Right renal cortex interstitium (tissue), 3 donors: ENCODE measurements at regions not wholly inside any gene's neighbourhood (a gene's known extent, or its start where the extent isn't known, plus 50 kb on each side); places are given as distances from the start of the nearest gene placed in this dataset.
A peak's percentile ranks its signal among the peaks of the same experiment; 100 is the strongest.
"Not testable (repeated sequence)": the region's sequence is repeated elsewhere in the genome, so short reads cannot be mapped to it uniquely, and the experiment has no call there.

Experiments used
- DNase-seq, 3 donors: peaks; one replicate each; pipeline ENCODE4 v3.0.0-alpha.2; 2013; ENCODE audit warnings: low read depth in 3 of 3, low spot score in 2 of 3

DNA sequence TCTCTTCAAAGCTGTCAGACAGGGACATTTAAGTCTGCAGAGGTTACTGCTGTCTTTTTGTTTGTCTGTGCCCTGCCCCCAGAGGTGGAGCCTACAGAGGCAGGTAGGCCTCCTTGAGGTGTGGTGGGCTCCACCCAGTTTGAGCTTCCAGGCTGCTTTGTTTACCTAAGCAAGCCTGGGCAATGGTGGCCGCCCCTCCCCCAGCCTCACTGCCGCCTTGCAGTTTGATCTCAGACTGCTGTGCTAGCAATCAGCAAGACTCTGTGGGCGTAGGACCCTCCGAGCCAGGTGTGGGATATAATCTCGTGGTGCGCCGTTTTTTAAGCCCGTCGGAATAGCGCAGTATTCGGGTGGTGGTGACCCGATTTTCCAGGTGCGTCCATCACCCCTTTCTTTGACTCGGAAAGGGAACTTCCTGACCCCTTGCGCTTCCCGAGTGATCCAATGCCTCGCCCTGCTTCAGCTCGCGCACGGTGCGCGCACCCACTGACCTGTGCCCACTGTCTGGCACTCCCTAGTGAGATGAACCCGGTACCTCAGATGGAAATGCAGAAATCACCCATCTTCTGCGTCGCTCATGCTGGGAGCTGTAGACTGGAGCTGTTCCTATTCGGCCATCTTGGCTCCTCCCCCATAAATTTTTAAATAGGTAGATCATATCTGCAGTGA lies 785.1 kb downstream of the TDRD15 start:
- DNase-seq: not testable (repeated sequence)

- DNase-seq: no peak
These were observed 787.2 kb downstream of the TDRD15 start for GRCh38 chr2:21910832-21911507.

- no peak for DNase-seq
These were observed 788.6 kb downstream of the TDRD15 start for GRCh38 chr2:21912405-21912804.

- no peak for DNase-seq
These were observed 791.4 kb downstream of the TDRD15 start for GRCh38 chr2:21915201-21915600.

- peak; percentile 10 to 24 (median 19) for DNase-seq
These were observed 793.3 kb downstream of the TDRD15 start for GRCh38 chr2:21916934-21917522.

GRCh38 chr2:21920721-21921120 lies 797.0 kb downstream of the TDRD15 start:
- DNase-seq: no peak

DNA sequence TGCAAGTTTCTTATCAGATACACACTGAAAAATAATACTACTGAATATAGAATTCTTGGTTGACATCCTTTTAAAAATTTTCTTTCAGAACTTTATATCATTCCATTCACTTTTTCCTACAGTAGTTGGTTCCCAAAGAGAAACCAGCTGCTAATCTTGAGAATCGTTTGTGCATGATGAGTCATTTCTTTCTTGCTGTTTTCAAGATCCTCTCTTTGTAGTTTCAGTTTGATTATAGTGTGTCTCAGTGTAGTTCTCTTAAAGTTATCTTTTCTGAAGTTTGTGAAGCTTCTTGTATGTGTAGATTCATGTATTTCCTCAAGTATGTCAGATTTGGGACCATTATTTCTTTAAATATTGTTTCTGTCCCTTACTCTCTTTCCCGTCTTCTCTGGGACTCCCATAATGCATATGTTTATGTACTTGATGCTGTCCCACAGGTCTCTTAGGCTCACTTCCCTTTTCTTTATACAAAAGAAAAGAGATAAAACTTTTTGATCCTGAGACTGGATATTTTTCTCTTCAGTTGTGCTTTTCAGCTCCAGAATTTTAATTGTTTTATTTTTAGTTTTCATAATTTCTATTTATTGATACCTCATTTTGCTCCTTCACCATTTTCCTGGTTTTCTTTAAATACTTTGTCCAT lies 801.0 kb downstream of the TDRD15 start:
- DNase-seq: no peak

- no peak for DNase-seq
These were observed 804.5 kb downstream of the TDRD15 start for GRCh38 chr2:21928292-21928691.

DNA sequence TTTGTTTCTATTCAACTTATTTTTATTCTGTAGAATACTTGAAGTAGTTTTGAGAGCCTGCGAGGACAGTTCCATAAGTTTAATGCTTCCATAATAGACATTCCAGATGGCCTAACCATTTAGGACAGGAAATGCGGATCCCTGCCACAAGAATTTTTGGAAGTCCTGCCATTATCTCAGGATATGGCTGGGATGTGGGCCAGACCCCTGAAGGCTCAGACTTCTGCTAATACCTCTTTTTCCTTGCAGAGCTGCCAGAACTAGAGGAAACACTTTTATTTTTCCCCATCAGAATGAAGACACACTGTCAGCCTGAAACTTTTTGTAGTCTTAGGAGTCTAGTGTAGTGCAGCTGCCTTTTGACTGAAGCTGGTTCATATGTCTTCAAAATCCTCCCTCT lies 806.5 kb downstream of the TDRD15 start:
- no peak for DNase-seq

DNA sequence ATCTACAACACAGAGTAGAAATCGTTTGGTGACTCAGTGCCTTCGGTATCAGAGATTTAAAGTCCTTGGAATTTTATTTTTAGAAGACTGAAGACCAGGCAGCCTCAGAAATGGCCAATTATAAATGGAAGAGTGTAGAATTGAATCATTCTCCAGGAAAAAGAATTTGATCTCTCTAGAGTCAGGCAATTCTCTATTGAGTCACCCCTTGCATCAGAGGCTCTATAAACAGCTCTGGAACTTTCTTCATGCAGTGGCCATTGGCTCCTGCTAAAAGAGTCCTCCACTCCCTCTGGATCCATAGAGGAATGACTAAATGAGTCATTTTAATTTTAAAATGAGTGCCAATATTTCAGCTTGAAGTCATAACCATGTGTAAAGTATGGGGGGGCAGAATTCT lies 816.2 kb downstream of the TDRD15 start:
- no peak for DNase-seq

DNA sequence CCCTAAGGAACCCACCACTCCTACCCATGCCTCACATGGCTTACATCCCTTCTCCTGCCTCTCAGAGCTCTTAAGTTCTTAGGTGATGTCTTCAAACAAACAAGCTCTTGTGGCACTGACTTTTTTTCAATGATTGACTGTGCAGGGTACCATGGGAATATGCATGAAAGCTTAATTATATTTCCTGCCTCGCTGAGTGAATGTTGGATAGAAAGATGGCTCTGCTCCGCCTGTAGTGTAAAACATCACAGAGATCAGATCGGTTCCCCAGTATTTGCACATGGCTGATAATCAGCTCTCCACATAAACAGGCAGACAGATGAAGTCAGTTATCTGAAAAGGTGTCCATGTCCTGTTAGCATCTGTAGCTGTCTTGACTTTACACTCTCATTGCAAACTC lies 820.8 kb downstream of the TDRD15 start:
- DNase-seq: no peak

DNA sequence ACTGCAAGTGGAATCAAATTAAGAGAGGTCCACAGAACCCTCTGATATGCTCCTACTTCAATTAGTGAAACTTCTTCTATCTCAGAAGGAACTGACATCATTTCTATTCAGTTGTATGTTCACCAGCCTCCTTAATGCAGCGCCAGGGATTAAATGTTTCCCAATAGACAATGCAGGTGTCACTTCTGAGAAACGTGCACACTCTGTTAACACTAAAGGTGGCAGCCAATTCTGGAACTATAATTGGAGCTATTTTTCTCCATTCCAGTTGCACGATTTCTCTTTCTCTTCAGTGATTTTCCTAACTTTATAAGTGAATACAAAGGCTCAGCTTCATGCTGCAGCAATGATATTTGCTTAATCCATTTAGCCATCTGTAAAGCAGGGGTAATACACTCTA lies 821.9 kb downstream of the TDRD15 start:
- DNase-seq: no peak

DNA sequence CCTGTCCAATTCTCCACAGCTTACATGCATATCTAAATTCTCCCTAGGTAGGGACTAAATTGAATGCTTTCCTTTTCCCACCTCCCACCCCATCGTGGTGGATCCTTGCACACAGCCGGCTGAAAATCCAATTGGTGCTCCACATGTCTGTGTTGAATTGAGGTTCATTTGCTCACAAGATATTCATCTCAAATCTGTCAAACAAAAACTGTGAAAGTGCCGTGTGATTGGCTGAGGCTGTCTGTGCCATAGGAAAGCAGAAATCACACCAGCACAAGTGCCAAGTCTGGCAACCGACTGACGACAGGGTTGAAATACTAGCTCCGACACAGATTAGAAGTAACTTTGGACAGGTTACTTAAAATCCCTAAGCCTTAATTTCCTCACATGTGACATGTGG lies 823.3 kb downstream of the TDRD15 start:
- DNase-seq: no peak

- no peak for DNase-seq
These were observed 842.4 kb downstream of the TDRD15 start for GRCh38 chr2:21966139-21966538.

- DNase-seq: no peak
These were observed 847.2 kb downstream of the TDRD15 start for GRCh38 chr2:21970971-21971370.

DNA sequence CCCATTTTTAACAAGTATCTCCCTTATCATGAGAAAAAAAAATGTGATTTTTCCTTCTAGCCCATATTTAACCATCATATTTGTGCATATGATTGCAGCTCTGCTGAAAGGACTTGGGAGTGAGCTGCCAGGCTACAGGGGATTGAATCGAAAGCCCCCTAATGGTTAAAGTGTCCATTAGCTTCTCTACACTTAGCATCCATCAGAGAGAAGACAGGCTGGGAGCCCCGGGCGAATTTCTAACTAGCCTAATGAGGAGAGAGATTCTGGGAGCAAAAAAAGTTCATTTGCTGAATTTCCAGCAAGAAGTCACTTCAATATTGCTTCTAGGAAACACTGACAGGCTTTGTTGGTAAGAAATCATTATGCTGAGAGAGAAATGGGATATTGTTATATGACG lies 848.8 kb downstream of the TDRD15 start:
- no peak for DNase-seq

DNA sequence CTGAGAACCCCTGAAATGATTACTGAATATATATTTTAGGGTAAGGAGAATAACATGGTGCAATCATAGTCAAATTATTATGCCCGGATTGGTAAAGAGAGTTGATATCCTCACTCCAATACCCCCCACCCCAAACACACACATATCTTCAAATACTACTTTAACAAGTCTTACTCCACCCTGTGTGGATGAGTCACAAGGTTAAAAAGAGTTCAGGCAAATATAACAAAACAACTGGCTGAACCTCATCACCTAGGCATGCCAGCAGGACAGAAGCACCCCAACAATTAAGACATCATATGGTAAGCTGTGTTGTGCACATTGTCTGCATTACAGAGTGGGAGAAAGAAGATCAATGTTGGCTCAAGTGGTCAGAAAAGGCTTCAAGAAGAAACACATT lies 857.4 kb downstream of the TDRD15 start:
- DNase-seq: no peak

GRCh38 chr2:21993002-21993401 lies 869.2 kb downstream of the TDRD15 start:
- DNase-seq: no peak

DNA sequence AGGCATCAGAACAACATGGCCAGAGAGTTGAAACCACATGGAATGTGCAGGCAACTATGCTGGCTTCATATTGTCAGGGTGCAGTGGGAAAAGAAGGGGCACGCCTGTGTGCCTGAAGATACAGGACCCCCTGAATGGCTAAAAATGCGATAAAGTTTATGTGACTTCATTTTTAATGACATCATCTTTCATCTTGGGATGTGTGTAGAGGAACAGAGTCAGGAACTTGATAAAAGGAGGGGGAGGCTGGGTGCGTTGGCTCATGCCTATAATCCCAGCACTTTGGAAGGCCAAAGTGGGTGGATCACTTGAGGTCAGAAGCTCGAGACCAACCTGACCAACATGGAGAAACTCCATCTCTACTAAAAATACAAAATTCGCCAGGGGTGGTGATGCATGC lies 872.6 kb downstream of the TDRD15 start:
- DNase-seq: no peak

DNA sequence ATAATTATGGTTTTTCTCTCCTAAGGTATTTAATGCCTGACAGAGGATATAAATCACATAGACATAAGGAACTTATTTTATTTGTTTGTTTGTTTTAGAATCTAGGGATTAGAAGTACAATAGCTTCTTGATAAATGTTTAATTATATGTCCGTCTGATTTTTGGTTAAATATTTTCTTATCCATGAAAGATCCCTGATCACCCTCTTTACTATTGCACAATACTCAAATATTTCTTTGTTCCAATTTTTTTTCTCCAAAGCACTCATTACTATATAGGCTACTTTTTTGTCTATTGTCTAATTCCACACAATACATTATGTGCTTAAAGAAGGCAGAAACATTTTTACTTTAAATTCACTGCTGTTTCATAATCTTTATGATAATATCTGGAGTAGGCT lies 875.8 kb downstream of the TDRD15 start:
- DNase-seq: no peak

DNA sequence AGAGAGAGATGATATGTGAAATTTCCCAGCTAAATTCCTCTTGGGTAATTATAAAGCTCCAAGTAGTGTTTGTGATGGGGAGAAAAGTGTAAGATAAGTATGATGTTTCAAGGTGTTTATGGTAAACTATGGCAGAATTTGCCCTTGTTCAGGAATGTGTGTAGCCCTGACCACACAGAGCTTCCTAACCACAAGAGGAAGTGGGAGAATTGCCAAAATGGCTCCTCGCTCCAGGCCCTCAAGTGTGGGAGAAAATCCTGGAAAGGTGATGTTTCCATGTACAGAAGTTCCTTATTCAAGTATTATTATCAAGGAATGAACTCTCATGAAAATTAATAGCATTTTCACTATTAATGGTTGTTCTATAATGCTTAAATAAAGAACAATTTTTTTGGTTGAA lies 878.3 kb downstream of the TDRD15 start:
- no peak for DNase-seq

GRCh38 chr2:22003270-22003669 lies 879.5 kb downstream of the TDRD15 start:
- no peak for DNase-seq
